Prostate gland (tissue), 2 donors: ENCODE measurements at regions not wholly inside any gene's neighbourhood (a gene's known extent, or its start where the extent isn't known, plus 50 kb on each side); places are given as distances from the start of the nearest gene placed in this dataset.

Experiments
- CTCF ChIP-seq, 4 experiments: fragments of 200-600 bp in 2 of 4; fragments of 450-650 bp in 2 of 4; sonication (generic) in 2 of 4; IDR thresholded peaks; 1 replicate in 3 of 4; 2 replicates in 1 of 4; pipeline ENCODE4 v1.5.1; 2016 to 2019; ENCODE audit warnings: antibody characterized with exemption in 4 of 4, mild to moderate bottlenecking in 2 of 4, moderate library complexity in 2 of 4
- POLR2A ChIP-seq: fragments of 450-650 bp; IDR thresholded peaks from one replicate; pipeline ENCODE4 v1.6.1; 2016; ENCODE audit warnings: antibody characterized with exemption, mild to moderate bottlenecking
- POLR2AphosphoS5 ChIP-seq: sonication (generic); formaldehyde crosslinking; IDR thresholded peaks from one replicate; pipeline ENCODE4 v1.6.1; 2017; ENCODE audit warnings: antibody characterized with exemption

GRCh38 chr22:47724751-47725150, 962.3 kb downstream of the TBC1D22A start:
- TF ChIP-seq POLR2AphosphoS5 (no peak), CTCF (IDR thresholded peaks at IDR 0.05) (no peak), POLR2A (no peak)
